SK-N-SH (cell line): ENCODE measurements at regions not wholly inside any gene's neighbourhood (a gene's known extent, or its start where the extent isn't known, plus 50 kb on each side); places are given as distances from the start of the nearest gene placed in this dataset.

ENCODE experiments used
- MXI1 ChIP-seq: IDR thresholded peaks from 2 replicates; pipeline ENCODE4 v1.6.1; 2012; ENCODE audit warnings: mild to moderate bottlenecking, low read depth, low read length, improper control_type of control experiment
- TAF1 ChIP-seq: IDR thresholded peaks from 2 replicates; pipeline ENCODE4 v1.6.1; 2012; ENCODE audit warnings: low read depth, mild to moderate bottlenecking, low read length, moderate library complexity, borderline replicate concordance

DNA sequence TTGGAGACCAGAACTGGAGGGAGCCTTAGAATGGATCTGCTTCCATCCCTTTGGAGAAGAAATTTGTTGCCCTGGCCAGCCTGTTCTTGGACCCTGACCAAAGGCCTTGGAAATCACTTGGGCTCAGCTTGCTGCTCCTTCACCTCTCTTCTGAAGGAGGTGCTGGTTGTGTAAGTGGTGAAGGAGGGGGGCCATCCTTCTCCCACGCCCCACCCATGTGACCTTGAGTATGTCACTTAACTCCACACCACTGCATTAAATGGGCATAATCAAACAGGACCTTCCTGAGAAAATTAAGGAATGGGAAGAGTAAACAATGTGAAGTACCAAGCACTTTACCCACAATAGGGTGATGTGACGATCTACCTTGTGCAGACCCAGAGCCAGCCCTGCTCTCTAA, 68.3 kb upstream of the GJB5 start:
- TF ChIP-seq TAF1 (no peak), MXI1 (no peak)
